MM.1S (cell line): ENCODE measurements at regions not wholly inside any gene's neighbourhood (a gene's known extent, or its start where the extent isn't known, plus 50 kb on each side); places are given as distances from the start of the nearest gene placed in this dataset.

Experiments used
- DNase-seq: peaks from one replicate; pipeline ENCODE4 v3.0.0-alpha.2; 2015
- H2AFZ ChIP-seq: fragments of 300-600 bp; sonication (generic); 2 replicates; pipeline ENCODE4 v1.6.0; 2016; ENCODE audit warnings: antibody characterized with exemption, low read length
- H3F3A ChIP-seq: fragments of 300-600 bp; sonication (generic); 2 replicates; pipeline ENCODE4 v1.6.1; 2016; ENCODE audit warnings: mild to moderate bottlenecking, antibody characterized with exemption, low read length, moderate library complexity, mixed read lengths; ENCODE audit not compliant: insufficient read depth
- H3K27ac ChIP-seq: fragments of 300-600 bp; sonication (generic); 2 replicates; pipeline ENCODE4 v1.5.1; 2016; ENCODE audit warnings: mild to moderate bottlenecking, low read length
- H3K27me3 ChIP-seq: fragments of 300-600 bp; sonication (generic); replicated peaks from 2 replicates; pipeline ENCODE4 v1.6.0; 2016; ENCODE audit warnings: low read length; ENCODE audit not compliant: insufficient read depth
- H3K36me3 ChIP-seq: fragments of 300-600 bp; sonication (generic); replicated peaks from 2 replicates; pipeline ENCODE4 v1.6.1; 2016; ENCODE audit warnings: mild to moderate bottlenecking, low read length, mixed read lengths; ENCODE audit not compliant: insufficient read depth
- H3K4me1 ChIP-seq: fragments of 300-600 bp; sonication (generic); 2 replicates; pipeline ENCODE4 v1.6.1; 2016; ENCODE audit warnings: low read length, mixed read lengths
- H3K4me2 ChIP-seq: fragments of 300-600 bp; sonication (generic); 2 replicates; pipeline ENCODE4 v1.6.0; 2016; ENCODE audit warnings: low read depth, low read length
- H3K4me3 ChIP-seq: fragments of 300-600 bp; sonication (generic); 2 replicates; pipeline ENCODE4 v1.5.1; 2016; ENCODE audit warnings: low read length, mixed read lengths
- H3K79me2 ChIP-seq: fragments of 300-600 bp; sonication (generic); 2 replicates; pipeline ENCODE4 v1.6.1; 2016; ENCODE audit warnings: mixed run types, low read length, mixed read lengths
- H3K9ac ChIP-seq: fragments of 300-600 bp; sonication (generic); 2 replicates; pipeline ENCODE4 v1.6.1; 2016; ENCODE audit warnings: low read length, mixed read lengths
- H3K9me2 ChIP-seq: fragments of 300-600 bp; sonication (generic); replicated peaks from 2 replicates; pipeline ENCODE4 v1.6.1; 2016; ENCODE audit warnings: mild to moderate bottlenecking, low read length, mixed read lengths; ENCODE audit not compliant: insufficient read depth
- H3K9me3 ChIP-seq: fragments of 300-600 bp; sonication (generic); replicated peaks from 2 replicates; pipeline ENCODE4 v1.6.1; 2016; ENCODE audit warnings: mild to moderate bottlenecking, low read length, mixed read lengths; ENCODE audit not compliant: insufficient read depth
- H4K20me1 ChIP-seq: fragments of 300-600 bp; sonication (generic); 2 replicates; pipeline ENCODE4 v1.6.1; 2016; ENCODE audit warnings: mild to moderate bottlenecking, low read length, moderate library complexity, mixed read lengths; ENCODE audit not compliant: insufficient read depth
- CTCF ChIP-seq: fragments of 300-600 bp; sonication (generic); IDR thresholded peaks from 2 replicates; pipeline ENCODE4 v1.5.1; 2016; ENCODE audit warnings: antibody characterized with exemption, low read length, mixed read lengths
- EZH2 ChIP-seq: fragments of 300-600 bp; sonication (generic); optimal IDR thresholded peaks from 2 replicates; pipeline ENCODE3; 2017; ENCODE audit warnings: low read depth, mild to moderate bottlenecking, antibody characterized with exemption, low read length, mixed read lengths
- EZH2phosphoT487 ChIP-seq: fragments of 300-600 bp; sonication (generic); IDR thresholded peaks from 2 replicates; pipeline ENCODE4 v1.6.1; 2018; ENCODE audit warnings: antibody characterized with exemption, low read length

- 0 out of 2 replicates have a peak, but pooled peaks cover under 1% of the 10 kb centered on the region for H3K4me1 ChIP-seq
- no peaks in the 10 kb centered on the region for H3K36me3 ChIP-seq
- H3K27ac ChIP-seq = no peak overlapping the region
- H3K9ac ChIP-seq = no peak overlapping the region
- no peaks in the 10 kb centered on the region for H3K9me3 ChIP-seq
- H3K27me3 ChIP-seq = no peaks in the 10 kb centered on the region
- no peaks in the 10 kb centered on the region for H3K9me2 ChIP-seq
- DNase-seq = no peak
- no peak overlapping the region for H2AFZ ChIP-seq
- H3K4me2 ChIP-seq = no peak overlapping the region
- H3K4me3 ChIP-seq = no peak overlapping the region
- H3F3A ChIP-seq = no peaks in the 10 kb centered on the region
- H3K79me2 ChIP-seq = no peaks in the 10 kb centered on the region
- no peaks in the 10 kb centered on the region for H4K20me1 ChIP-seq
- TF ChIP-seq EZH2 (no peak), CTCF (no peak), EZH2phosphoT487 (no peak)
Observed at GRCh38 chr1:191907121-191907520, 251.1 kb upstream of the RGS18 start.

- no peak overlapping the region for H3K4me2 ChIP-seq
- no peaks in the 10 kb centered on the region for H3K79me2 ChIP-seq
- H3K9me3 ChIP-seq = no peaks in the 10 kb centered on the region
- H3K9me2 ChIP-seq = no peaks in the 10 kb centered on the region
- H3K36me3 ChIP-seq = no peaks in the 10 kb centered on the region
- DNase-seq = no peak
- no peaks in the 10 kb centered on the region for H3F3A ChIP-seq
- H4K20me1 ChIP-seq = no peaks in the 10 kb centered on the region
- H3K4me1 ChIP-seq = 0 out of 2 replicates have a peak, but pooled peaks cover 11% of the 10 kb centered on the region
- no peak overlapping the region for H3K27ac ChIP-seq
- no peaks in the 10 kb centered on the region for H3K27me3 ChIP-seq
- no peak overlapping the region for H3K9ac ChIP-seq
- no peak overlapping the region for H2AFZ ChIP-seq
- TF ChIP-seq EZH2phosphoT487 (no peak), EZH2 (no peak)
- H3K4me3 ChIP-seq = no peak overlapping the region
Observed at GRCh38 chr1:191910245-191910644, 248.0 kb upstream of the RGS18 start.

- TF ChIP-seq CTCF (no peak), EZH2 (no peak), EZH2phosphoT487 (no peak)
- Histone ChIP-seq H4K20me1 (no peaks in the 10 kb centered on the region), H3K27me3 (no peaks in the 10 kb centered on the region), H3K4me2 (no peak overlapping the region), H3K27ac (no peak overlapping the region), H3F3A (no peaks in the 10 kb centered on the region), H3K4me3 (no peak overlapping the region), H3K79me2 (no peaks in the 10 kb centered on the region), H2AFZ (no peak overlapping the region), H3K9me3 (no peaks in the 10 kb centered on the region), H3K9ac (no peak overlapping the region), H3K4me1 (0 out of 2 replicates have a peak, but pooled peaks cover 11% of the 10 kb centered on the region), H3K36me3 (no peaks in the 10 kb centered on the region), H3K9me2 (no peaks in the 10 kb centered on the region)
- DNase-seq = peak; percentile 33
Observed at GRCh38 chr1:191912517-191912916, 245.7 kb upstream of the RGS18 start.

DNA sequence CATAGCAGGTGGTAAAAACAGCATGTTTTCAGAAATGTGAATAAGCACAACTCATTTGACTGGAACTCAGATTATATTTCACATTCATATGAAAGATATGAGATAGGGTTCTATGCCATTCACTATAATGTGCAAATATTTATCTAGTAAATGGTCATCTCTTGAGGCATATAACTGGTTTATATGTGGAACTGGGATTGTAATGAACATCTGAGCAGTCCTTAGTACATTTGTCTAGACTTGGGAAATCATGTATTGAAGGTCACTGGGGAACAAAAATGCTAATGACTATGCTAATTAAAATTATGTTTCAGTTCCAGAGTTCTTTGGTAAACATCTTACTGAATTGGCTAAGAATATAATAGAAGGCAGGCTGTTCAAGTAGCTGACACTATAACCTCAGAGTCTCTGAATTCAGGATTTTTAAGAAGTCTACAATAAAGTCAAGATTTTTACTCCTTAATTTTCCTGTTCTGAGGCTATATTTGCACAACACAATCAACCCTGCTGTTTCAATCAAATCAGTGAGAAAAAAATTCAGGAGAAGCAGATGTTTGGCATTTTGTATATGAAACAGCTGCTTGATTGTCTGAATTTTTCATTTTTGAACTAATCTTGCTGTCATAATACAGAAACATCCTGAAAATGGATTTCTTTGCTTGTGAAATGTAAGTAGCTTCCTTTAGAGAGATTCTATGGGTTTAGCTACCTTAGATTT, 244.8 kb upstream of the RGS18 start:
- Histone ChIP-seq H3K4me2 (no peak overlapping the region), H3K9ac (no peak overlapping the region)
- TF ChIP-seq EZH2phosphoT487 (no peak), EZH2 (no peak), CTCF (no peak)

More for the DNA sequence above, 244.8 kb upstream of the RGS18 start:
- Histone ChIP-seq H3K4me3 (no peak overlapping the region), H3K9me3 (no peaks in the 10 kb centered on the region), H3F3A (no peaks in the 10 kb centered on the region), H2AFZ (no peak overlapping the region), H3K9me2 (no peaks in the 10 kb centered on the region), H3K27ac (no peak overlapping the region), H3K27me3 (no peaks in the 10 kb centered on the region), H3K79me2 (no peaks in the 10 kb centered on the region), H3K36me3 (no peaks in the 10 kb centered on the region), H3K4me1 (0 out of 2 replicates have a peak, but pooled peaks cover 11% of the 10 kb centered on the region), H4K20me1 (no peaks in the 10 kb centered on the region)
- DNase-seq = no peak
